ENCODE measurements at regions not wholly inside any gene's neighbourhood (a gene's known extent, or its start where the extent isn't known, plus 50 kb on each side); places are given as distances from the start of the nearest gene placed in this dataset.

DNA sequence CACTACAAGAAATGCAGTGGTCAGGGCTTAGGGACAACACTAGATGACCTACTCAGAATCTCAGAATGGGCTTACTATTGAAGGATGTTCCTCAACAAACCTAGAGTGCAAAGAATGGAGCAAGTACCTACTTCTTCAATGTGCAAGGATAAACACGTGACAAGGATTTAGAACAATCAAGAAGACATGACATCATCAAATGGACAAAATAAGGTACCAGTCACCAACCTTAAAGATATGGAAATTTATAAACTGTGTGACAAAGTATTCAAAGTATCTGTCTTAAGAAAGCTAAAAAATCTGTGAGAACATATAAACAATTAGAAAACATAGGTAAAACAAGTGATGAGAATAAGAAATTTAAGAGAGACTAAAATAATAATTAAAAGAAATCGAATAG, 656.1 kb downstream of the ZWINT start:
- TF ChIP-seq CTCF (IDR thresholded peaks at IDR 0.05; ENCODE audit: insufficient read depth, low read depth, low read length) (no peak), EZH2 (IDR thresholded peaks at IDR 0.05; ENCODE audit: insufficient read depth, low read length) (no peak)

Data from astrocyte (in vitro differentiated cells and primary cell).